ENCODE measurements at regions not wholly inside any gene's neighbourhood (a gene's known extent, or its start where the extent isn't known, plus 50 kb on each side); places are given as distances from the start of the nearest gene placed in this dataset.
A peak's percentile ranks its signal among the peaks of the same experiment; 100 is the strongest.

- CTCF ChIA-PET, result no interaction called here
These were observed 492.0 kb upstream of the MAGEB18 start for GRCh38 chrX:25646156-25646555.

GRCh38 chrX:25648790-25649189 is 489.4 kb upstream of the MAGEB18 start:
- BruUV-seq (replicated peaks), result no TSS peak
- no peaks in the 10 kb centered on the region for H3K27me3 Mint-ChIP-seq (ENCODE audit: insufficient read depth, unreplicated experiment)
- no peak overlapping the region for H3K27ac Mint-ChIP-seq (ENCODE audit: low read depth, unreplicated experiment)
- no peaks in the 10 kb centered on the region for H3K36me3 Mint-ChIP-seq (ENCODE audit: insufficient read depth, unreplicated experiment)
- POLR2A ChIA-PET, result no interaction called here
- no peak overlapping the region for H3K4me3 Mint-ChIP-seq (ENCODE audit: unreplicated experiment)
- no peaks in the 10 kb centered on the region for H3K4me1 Mint-ChIP-seq (ENCODE audit: insufficient read depth, unreplicated experiment)
- CTCF ChIA-PET, result no interaction called here
- intact Hi-C loops (cut with micrococcal nuclease), result no loop called here
- no peak for TF ChIP-seq CTCF (IDR thresholded peaks at IDR 0.05; ENCODE audit: unreplicated experiment)
- H3K9me3 Mint-ChIP-seq (ENCODE audit: unreplicated experiment), result peaks cover 8% of the 10 kb centered on the region
- DNase-seq (ENCODE audit: unreplicated experiment), result no peak

More at GRCh38 chrX:25646156-25646555, 492.0 kb upstream of the MAGEB18 start:
- no peak overlapping the region for H3K4me3 Mint-ChIP-seq (ENCODE audit: unreplicated experiment)
- BruUV-seq (replicated peaks), result no TSS peak
- H3K9me3 Mint-ChIP-seq (ENCODE audit: unreplicated experiment), result peaks cover 19% of the 10 kb centered on the region
- no peak overlapping the region for H3K27ac Mint-ChIP-seq (ENCODE audit: low read depth, unreplicated experiment)
- no peaks in the 10 kb centered on the region for H3K27me3 Mint-ChIP-seq (ENCODE audit: insufficient read depth, unreplicated experiment)
- no peak for DNase-seq (ENCODE audit: unreplicated experiment)
- POLR2A ChIA-PET, result no interaction called here
- H3K36me3 Mint-ChIP-seq (ENCODE audit: insufficient read depth, unreplicated experiment), result no peaks in the 10 kb centered on the region
- H3K4me1 Mint-ChIP-seq (ENCODE audit: insufficient read depth, unreplicated experiment), result no peaks in the 10 kb centered on the region
- intact Hi-C loops (cut with micrococcal nuclease), result no loop called here
- no peak for TF ChIP-seq CTCF (IDR thresholded peaks at IDR 0.05; ENCODE audit: unreplicated experiment)

GRCh38 chrX:25650216-25650820 is 487.8 kb upstream of the MAGEB18 start:
- H3K9me3 Mint-ChIP-seq (ENCODE audit: unreplicated experiment), result peaks cover 8% of the 10 kb centered on the region
- H3K27me3 Mint-ChIP-seq (ENCODE audit: insufficient read depth, unreplicated experiment), result no peaks in the 10 kb centered on the region
- no peak for TF ChIP-seq CTCF (IDR thresholded peaks at IDR 0.05; ENCODE audit: unreplicated experiment)
- peak; percentile 57 for DNase-seq (ENCODE audit: unreplicated experiment)
- no peaks in the 10 kb centered on the region for H3K4me1 Mint-ChIP-seq (ENCODE audit: insufficient read depth, unreplicated experiment)
- POLR2A ChIA-PET, result interaction anchor here (0.9 kb wide), 1 partner anchor 35 kb away, joined by 4 read pairs; no protein-coding TSS in a partner anchor
- H3K4me3 Mint-ChIP-seq (ENCODE audit: unreplicated experiment), result no peak overlapping the region
- intact Hi-C loops (cut with micrococcal nuclease), result no loop called here
- no peaks in the 10 kb centered on the region for H3K36me3 Mint-ChIP-seq (ENCODE audit: insufficient read depth, unreplicated experiment)
- H3K27ac Mint-ChIP-seq (ENCODE audit: low read depth, unreplicated experiment), result no peak overlapping the region
- CTCF ChIA-PET, result interaction anchor here (0.9 kb wide), 1 partner anchor 46 kb away, joined by 4 read pairs; no protein-coding TSS in a partner anchor
- BruUV-seq (replicated peaks), result no TSS peak

DNA sequence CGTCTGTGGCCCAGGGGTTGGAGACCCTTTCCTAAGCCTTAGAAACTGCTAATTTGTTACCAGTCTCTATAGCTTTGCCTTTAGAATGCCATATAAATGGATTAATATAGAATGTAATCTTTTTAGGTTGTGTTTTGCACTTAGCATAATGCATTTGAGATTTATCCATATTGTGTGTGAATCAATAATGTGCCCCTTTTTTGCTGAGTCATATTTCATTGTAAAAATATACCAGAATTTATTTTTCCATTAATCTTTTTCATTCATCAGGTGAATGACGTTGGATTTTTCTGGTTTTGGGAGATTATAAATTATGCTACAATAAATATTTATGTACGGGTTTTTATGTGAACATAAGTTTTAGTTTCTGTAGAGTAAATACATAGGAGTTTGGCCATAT is 478.8 kb upstream of the MAGEB18 start:
- H3K4me3 Mint-ChIP-seq (ENCODE audit: unreplicated experiment), result no peak overlapping the region
- BruUV-seq (replicated peaks), result no TSS peak
- intact Hi-C loops (cut with micrococcal nuclease), result no loop called here
- H3K27me3 Mint-ChIP-seq (ENCODE audit: insufficient read depth, unreplicated experiment), result no peaks in the 10 kb centered on the region
- no peaks in the 10 kb centered on the region for H3K9me3 Mint-ChIP-seq (ENCODE audit: unreplicated experiment)
- H3K36me3 Mint-ChIP-seq (ENCODE audit: insufficient read depth, unreplicated experiment), result no peaks in the 10 kb centered on the region
- no peak for TF ChIP-seq CTCF (IDR thresholded peaks at IDR 0.05; ENCODE audit: unreplicated experiment)
- CTCF ChIA-PET, result no interaction called here
- no peaks in the 10 kb centered on the region for H3K4me1 Mint-ChIP-seq (ENCODE audit: insufficient read depth, unreplicated experiment)
- DNase-seq (ENCODE audit: unreplicated experiment), result no peak
- H3K27ac Mint-ChIP-seq (ENCODE audit: low read depth, unreplicated experiment), result no peak overlapping the region
- POLR2A ChIA-PET, result interaction anchor here (0.5 kb wide), 1 partner anchor 16 kb away, joined by 3 read pairs; no protein-coding TSS in a partner anchor

Measured in MCF 10A (cell line).